ENCODE measurements at regions not wholly inside any gene's neighbourhood (a gene's known extent, or its start where the extent isn't known, plus 50 kb on each side); places are given as distances from the start of the nearest gene placed in this dataset.

DNA sequence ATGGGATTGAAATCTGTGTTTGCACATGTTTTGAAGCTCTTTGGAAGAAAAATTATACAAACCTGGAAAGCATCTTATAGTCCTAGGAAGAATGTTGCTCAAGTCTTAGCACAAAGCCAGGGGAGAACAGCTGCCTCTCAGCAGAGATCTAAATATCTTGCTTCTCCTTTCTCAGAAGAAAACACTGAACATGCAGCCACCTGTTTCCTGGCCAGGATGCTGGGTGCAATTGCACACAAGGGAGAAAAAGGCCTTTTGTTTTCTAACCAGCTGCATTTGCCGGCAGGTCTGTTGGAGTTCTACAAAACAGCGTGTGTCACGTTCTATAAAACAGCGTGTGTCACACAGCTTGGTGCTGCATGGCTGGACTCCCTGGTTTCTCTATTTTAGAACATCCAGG is 259.6 kb upstream of the PLD5 start:
- H3K4me2 ChIP-seq (ENCODE audit: extremely low read depth, insufficient read depth, low read length), result no peak overlapping the region
- no peak for DNase-seq (ENCODE audit: low read depth in 2 of 2)
- no peaks in the 10 kb centered on the region for H4K20me1 ChIP-seq (ENCODE audit: control insufficient read depth, extremely low read depth, insufficient read depth, low read length)
- no peak for TF ChIP-seq EZH2 (IDR thresholded peaks at IDR 0.05; ENCODE audit: low read length, missing control alignments)
- TF ChIP-seq, protein P1, sequence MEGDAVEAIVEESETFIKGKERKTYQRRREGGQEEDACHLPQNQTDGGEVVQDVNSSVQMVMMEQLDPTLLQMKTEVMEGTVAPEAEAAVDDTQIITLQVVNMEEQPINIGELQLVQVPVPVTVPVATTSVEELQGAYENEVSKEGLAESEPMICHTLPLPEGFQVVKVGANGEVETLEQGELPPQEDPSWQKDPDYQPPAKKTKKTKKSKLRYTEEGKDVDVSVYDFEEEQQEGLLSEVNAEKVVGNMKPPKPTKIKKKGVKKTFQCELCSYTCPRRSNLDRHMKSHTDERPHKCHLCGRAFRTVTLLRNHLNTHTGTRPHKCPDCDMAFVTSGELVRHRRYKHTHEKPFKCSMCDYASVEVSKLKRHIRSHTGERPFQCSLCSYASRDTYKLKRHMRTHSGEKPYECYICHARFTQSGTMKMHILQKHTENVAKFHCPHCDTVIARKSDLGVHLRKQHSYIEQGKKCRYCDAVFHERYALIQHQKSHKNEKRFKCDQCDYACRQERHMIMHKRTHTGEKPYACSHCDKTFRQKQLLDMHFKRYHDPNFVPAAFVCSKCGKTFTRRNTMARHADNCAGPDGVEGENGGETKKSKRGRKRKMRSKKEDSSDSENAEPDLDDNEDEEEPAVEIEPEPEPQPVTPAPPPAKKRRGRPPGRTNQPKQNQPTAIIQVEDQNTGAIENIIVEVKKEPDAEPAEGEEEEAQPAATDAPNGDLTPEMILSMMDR (conservative IDR thresholded peaks at IDR 0.05 in 1 of 2, IDR thresholded peaks at IDR 0.05 in 1 of 2; ENCODE audit: low read depth in 1 of 2, low read length in 2 of 2), result no peak
- H3K4me1 ChIP-seq (ENCODE audit: control insufficient read depth, extremely low read depth, insufficient read depth, low read length), result no peaks in the 10 kb centered on the region
- H3K4me3 ChIP-seq (replicated peaks in 1 of 4; ENCODE audit: control extremely low read depth in 1 of 4, insufficient read depth in 1 of 4, low read depth in 3 of 4, low read length in 4 of 4), result no peak overlapping the region
- no peak overlapping the region for H2AFZ ChIP-seq (ENCODE audit: low read length)
- H3K27me3 ChIP-seq (ENCODE audit: control insufficient read depth, insufficient read depth, low read length), result no peaks in the 10 kb centered on the region
- no peaks in the 10 kb centered on the region for H3K9me3 ChIP-seq (ENCODE audit: control insufficient read depth, insufficient read depth, low read depth, low read length)
- no peak overlapping the region for H3K27ac ChIP-seq (ENCODE audit: insufficient read depth, low read length)
- no peaks in the 10 kb centered on the region for H3K79me2 ChIP-seq (ENCODE audit: control insufficient read depth, insufficient read depth, low read length)
- H3K36me3 ChIP-seq (ENCODE audit: control insufficient read depth, insufficient read depth, low read length), result no peaks in the 10 kb centered on the region
- H3K9ac ChIP-seq (ENCODE audit: insufficient read depth, low read length), result no peak overlapping the region

GRCh38 chr1:242774256-242774655 is 249.8 kb upstream of the PLD5 start:
- Histone ChIP-seq H3K9me3 (ENCODE audit: control insufficient read depth, insufficient read depth, low read depth, low read length) (no peaks in the 10 kb centered on the region), H3K4me1 (ENCODE audit: control insufficient read depth, extremely low read depth, insufficient read depth, low read length) (no peaks in the 10 kb centered on the region), H3K27ac (ENCODE audit: insufficient read depth, low read length) (no peak overlapping the region), H3K27me3 (ENCODE audit: control insufficient read depth, insufficient read depth, low read length) (no peaks in the 10 kb centered on the region), H3K4me3 (replicated peaks in 1 of 4; ENCODE audit: control extremely low read depth in 1 of 4, insufficient read depth in 1 of 4, low read depth in 3 of 4, low read length in 4 of 4) (no peak overlapping the region), H2AFZ (ENCODE audit: low read length) (no peak overlapping the region), H3K36me3 (ENCODE audit: control insufficient read depth, insufficient read depth, low read length) (no peaks in the 10 kb centered on the region), H3K79me2 (ENCODE audit: control insufficient read depth, insufficient read depth, low read length) (no peaks in the 10 kb centered on the region), H3K4me2 (ENCODE audit: extremely low read depth, insufficient read depth, low read length) (no peak overlapping the region), H3K9ac (ENCODE audit: insufficient read depth, low read length) (no peak overlapping the region), H4K20me1 (ENCODE audit: control insufficient read depth, extremely low read depth, insufficient read depth, low read length) (no peaks in the 10 kb centered on the region)
- TF ChIP-seq, protein P1 (conservative IDR thresholded peaks at IDR 0.05 in 1 of 2, IDR thresholded peaks at IDR 0.05 in 1 of 2; ENCODE audit: low read depth in 1 of 2, low read length in 2 of 2), result no peak
- no peak for TF ChIP-seq EZH2 (IDR thresholded peaks at IDR 0.05; ENCODE audit: low read length, missing control alignments)
- DNase-seq (ENCODE audit: low read depth in 2 of 2), result no peak

- no peak for TF ChIP-seq EZH2 (IDR thresholded peaks at IDR 0.05; ENCODE audit: low read length, missing control alignments)
- TF ChIP-seq, protein P1 (conservative IDR thresholded peaks at IDR 0.05 in 1 of 2, IDR thresholded peaks at IDR 0.05 in 1 of 2; ENCODE audit: low read depth in 1 of 2, low read length in 2 of 2), result no peak
- Histone ChIP-seq H4K20me1 (ENCODE audit: control insufficient read depth, extremely low read depth, insufficient read depth, low read length) (no peaks in the 10 kb centered on the region), H3K36me3 (ENCODE audit: control insufficient read depth, insufficient read depth, low read length) (no peaks in the 10 kb centered on the region), H3K9me3 (ENCODE audit: control insufficient read depth, insufficient read depth, low read depth, low read length) (no peaks in the 10 kb centered on the region), H3K9ac (ENCODE audit: insufficient read depth, low read length) (no peak overlapping the region), H3K4me2 (ENCODE audit: extremely low read depth, insufficient read depth, low read length) (no peak overlapping the region), H3K4me1 (ENCODE audit: control insufficient read depth, extremely low read depth, insufficient read depth, low read length) (no peaks in the 10 kb centered on the region), H3K79me2 (ENCODE audit: control insufficient read depth, insufficient read depth, low read length) (no peaks in the 10 kb centered on the region), H3K4me3 (replicated peaks in 1 of 4; ENCODE audit: control extremely low read depth in 1 of 4, insufficient read depth in 1 of 4, low read depth in 3 of 4, low read length in 4 of 4) (no peak overlapping the region), H3K27me3 (ENCODE audit: control insufficient read depth, insufficient read depth, low read length) (no peaks in the 10 kb centered on the region), H2AFZ (ENCODE audit: low read length) (no peak overlapping the region), H3K27ac (ENCODE audit: insufficient read depth, low read length) (no peak overlapping the region)
- DNase-seq (ENCODE audit: low read depth in 2 of 2), result no peak
Measured at GRCh38 chr1:242770366-242770765, 245.9 kb upstream of the PLD5 start.
